H1 (cell line): ENCODE measurements at regions not wholly inside any gene's neighbourhood (a gene's known extent, or its start where the extent isn't known, plus 50 kb on each side); places are given as distances from the start of the nearest gene placed in this dataset.

Experiments
- CTCF ChIA-PET: fragments of 300-600 bp; sonication (Branson Sonifier 250); formaldehyde crosslinking; loops from one replicate; lab custom pipeline; 2021; ENCODE audit not compliant: partially characterized antibody; lab: Charles Lee
- POLR2A ChIA-PET: fragments of 300-600 bp; sonication (Branson Sonifier 250); formaldehyde crosslinking; loops from one replicate; lab custom pipeline; 2021; ENCODE audit warnings: inconsistent platforms; ENCODE audit not compliant: partially characterized antibody; lab: Charles Lee
- DNase-seq, 2 experiments: peaks; one replicate each; pipeline versions ENCODE4 v3.0.0 to v3.0.0-alpha.2; 2010 to 2022; ENCODE audit warnings: low spot score in 2 of 2, low read depth in 1 of 2, mixed read lengths in 1 of 2
- FAIRE-seq: peaks from 2 replicates; lab custom pipeline; 2011; peaks lifted over from hg19 to GRCh38; lab: Jason Lieb, UNC
- H2AFZ ChIP-seq: 2 replicates; pipeline ENCODE4 v1.8.1; 2012; ENCODE audit warnings: low read length, inconsistent platforms
- H2AK5ac ChIP-seq: 2 replicates; pipeline ENCODE4 v1.6.1; 2013; ENCODE audit warnings: low read depth, low read length
- H2BK120ac ChIP-seq: replicated peaks from 2 replicates; pipeline ENCODE3; 2013; ENCODE audit warnings: low read depth, low read length, inconsistent platforms
- H2BK12ac ChIP-seq: 2 replicates; pipeline ENCODE4 v1.6.1; 2013; ENCODE audit warnings: low read depth, low read length
- H2BK15ac ChIP-seq: 2 replicates; pipeline ENCODE4 v1.6.1; 2013; ENCODE audit warnings: low read length
- H2BK20ac ChIP-seq: 2 replicates; pipeline ENCODE4 v1.6.1; 2013; ENCODE audit warnings: low read length
- H2BK5ac ChIP-seq: 2 replicates; pipeline ENCODE4 v1.6.1; 2013; ENCODE audit warnings: low read depth, low read length
- H3K14ac ChIP-seq: 2 replicates; pipeline ENCODE4 v1.6.1; 2013; ENCODE audit warnings: inconsistent platforms; ENCODE audit not compliant: insufficient read length
- H3K18ac ChIP-seq: 2 replicates; pipeline ENCODE4 v1.6.1; 2013; ENCODE audit warnings: low read length; ENCODE audit errors: extremely low read depth
- H3K23ac ChIP-seq: 2 replicates; pipeline ENCODE4 v1.6.1; 2013; ENCODE audit warnings: inconsistent platforms; ENCODE audit not compliant: insufficient read length
- H3K23me2 ChIP-seq: 2 replicates; pipeline ENCODE4 v1.6.1; 2013; ENCODE audit warnings: low read depth, low read length
- H3K27ac ChIP-seq: 2 replicates; pipeline ENCODE4 v1.6.1; 2011; ENCODE audit warnings: low read depth, low read length, inconsistent platforms
- H3K27me3 ChIP-seq, 4 experiments: replicated peaks in 1 of 4; 1 replicate in 1 of 4; 2 replicates in 3 of 4; pipeline versions ENCODE4 v1.6.1 to v1.8.1; 2011 to 2013; ENCODE audit warnings: low read length in 3 of 4, mild to moderate bottlenecking in 3 of 4, inconsistent platforms in 2 of 4, mixed read lengths in 2 of 4, moderate library complexity in 1 of 4; ENCODE audit not compliant: control insufficient read depth in 3 of 4, insufficient read depth in 3 of 4; ENCODE audit errors: extremely low read depth in 1 of 4
- H3K36me3 ChIP-seq, 4 experiments: 2 replicates each; pipeline versions ENCODE4 v1.6.1 to v1.8.1; 2011 to 2013; ENCODE audit warnings: mild to moderate bottlenecking in 4 of 4, low read length in 3 of 4, moderate library complexity in 2 of 4, control low read depth in 1 of 4, inconsistent platforms in 1 of 4; ENCODE audit not compliant: insufficient read depth in 4 of 4, control insufficient read depth in 2 of 4
- H3K4ac ChIP-seq: replicated peaks from 2 replicates; pipeline ENCODE3; 2013; ENCODE audit warnings: low read length, low read depth, mixed read lengths, inconsistent platforms; ENCODE audit not compliant: insufficient read length
- H3K4me1 ChIP-seq, 4 experiments: replicated peaks in 1 of 4; 1 replicate in 1 of 4; 2 replicates in 3 of 4; pipeline versions ENCODE4 v1.6.1 to v1.8.1; 2011 to 2013; ENCODE audit warnings: low read length in 3 of 4, inconsistent platforms in 2 of 4, mixed read lengths in 1 of 4; ENCODE audit not compliant: insufficient read depth in 4 of 4, control insufficient read depth in 3 of 4
- H3K4me2 ChIP-seq, 2 experiments: 2 replicates each; pipeline versions ENCODE4 v1.6.1 to v1.8.1; 2011 to 2013; ENCODE audit warnings: low read depth in 2 of 2, low read length in 2 of 2, control low read depth in 1 of 2, inconsistent platforms in 1 of 2, mild to moderate bottlenecking in 1 of 2; ENCODE audit not compliant: insufficient read depth in 1 of 2
- H3K4me3 ChIP-seq, 4 experiments: fragments of 200-600, 300-600 bp in 1 of 4; sonication (generic), shearing (Covaris generic), sonication (Bioruptor Twin) in 1 of 4; 2 replicates each; pipeline versions ENCODE4 v1.5.1 to v1.8.1; 2011 to 2016; ENCODE audit warnings: low read length in 4 of 4, low read depth in 3 of 4, control low read depth in 2 of 4, inconsistent platforms in 2 of 4, mild to moderate bottlenecking in 2 of 4, mixed read lengths in 1 of 4, moderate library complexity in 1 of 4; ENCODE audit not compliant: insufficient read depth in 2 of 4; ENCODE audit errors: extremely low read depth in 1 of 4
- H3K56ac ChIP-seq: replicated peaks from 2 replicates; pipeline ENCODE3; 2013; ENCODE audit warnings: low read depth, mild to moderate bottlenecking, mixed read lengths, low read length, inconsistent platforms; ENCODE audit not compliant: insufficient read length
- H3K79me1 ChIP-seq: 2 replicates; pipeline ENCODE4 v1.6.1; 2013; ENCODE audit warnings: low read depth, low read length, control low read depth
- H3K79me2 ChIP-seq, 2 experiments: 2 replicates each; pipeline versions ENCODE4 v1.6.1 to v1.8.1; 2012 to 2013; ENCODE audit warnings: low read length in 2 of 2, mild to moderate bottlenecking in 2 of 2, inconsistent platforms in 1 of 2; ENCODE audit not compliant: insufficient read depth in 2 of 2, control insufficient read depth in 1 of 2
- H3K9ac ChIP-seq, 4 experiments: replicated peaks in 1 of 4; 1 replicate in 1 of 4; 2 replicates in 3 of 4; pipeline versions ENCODE4 v1.6.1 to v1.8.1; 2011 to 2013; ENCODE audit warnings: low read depth in 3 of 4, low read length in 3 of 4, control low read depth in 2 of 4, mild to moderate bottlenecking in 2 of 4, moderate library complexity in 2 of 4, inconsistent platforms in 1 of 4; ENCODE audit errors: extremely low read depth in 1 of 4
- H3K9me3 ChIP-seq, 2 experiments: 2 replicates each; pipeline versions ENCODE4 v1.6.1 to v1.8.1; 2012 to 2013; ENCODE audit warnings: mild to moderate bottlenecking in 2 of 2, moderate library complexity in 2 of 2, control low read depth in 1 of 2, inconsistent platforms in 1 of 2, low read depth in 1 of 2, low read length in 1 of 2, mixed read lengths in 1 of 2; ENCODE audit not compliant: insufficient read depth in 2 of 2
- H4K20me1 ChIP-seq, 2 experiments: replicated peaks in 1 of 2; 2 replicates each; pipeline versions ENCODE3 to v1.8.1; 2011 to 2013; ENCODE audit warnings: inconsistent platforms in 2 of 2, low read length in 2 of 2, mild to moderate bottlenecking in 1 of 2; ENCODE audit not compliant: insufficient read depth in 2 of 2, control insufficient read depth in 1 of 2
- H4K5ac ChIP-seq: 2 replicates; pipeline ENCODE4 v1.6.1; 2013; ENCODE audit warnings: low read length, low read depth, mixed read lengths, inconsistent platforms; ENCODE audit not compliant: insufficient read length
- H4K8ac ChIP-seq: 2 replicates; pipeline ENCODE4 v1.8.0; 2013; ENCODE audit warnings: mild to moderate bottlenecking, moderate library complexity, low read length, inconsistent platforms; ENCODE audit not compliant: insufficient read depth; ENCODE audit errors: extremely low read depth
- H4K91ac ChIP-seq: replicated peaks from 2 replicates; pipeline ENCODE3; 2013; ENCODE audit warnings: low read length, mixed read lengths, inconsistent platforms; ENCODE audit not compliant: insufficient read length
- CBX5 ChIP-seq: fragments of 300-800, 300-1000 bp; sonication (generic); IDR thresholded peaks from 2 replicates; pipeline ENCODE4 v1.7.1; 2016; ENCODE audit warnings: antibody characterized with exemption, low read length, low read depth
- MAFK ChIP-seq: IDR thresholded peaks from 2 replicates; pipeline ENCODE4 v1.6.1; 2012; ENCODE audit warnings: low read depth, mild to moderate bottlenecking, improper control_type of control experiment, low read length
- RBBP5 ChIP-seq: IDR thresholded peaks from 2 replicates; pipeline ENCODE4 v1.7.1; 2012; ENCODE audit warnings: low read depth, mild to moderate bottlenecking, inconsistent platforms, low read length, moderate library complexity, borderline replicate concordance
- RNF2 ChIP-seq: fragments of 200-900, 300-1000 bp; sonication (generic); IDR thresholded peaks from 2 replicates; pipeline ENCODE4 v1.7.1; 2016; ENCODE audit warnings: borderline replicate concordance, low read depth, mild to moderate bottlenecking, antibody characterized with exemption, low read length; ENCODE audit not compliant: poor library complexity, severe bottlenecking; ENCODE audit errors: missing control alignments
- WGBS, 2 experiments: shearing (Covaris generic) in 1 of 2; methylation state at CpG; one replicate each; pipeline versions ENCODE4 v1.1.6 to v1.1.7; 2013 to 2015; ENCODE audit warnings: low lambda C conversion rate in 2 of 2, mixed read lengths in 2 of 2, inconsistent platforms in 1 of 2, low coverage in 1 of 2, missing lambda C conversion rate in 1 of 2; ENCODE audit not compliant: insufficient replicate concordance in 2 of 2, insufficient coverage in 1 of 2, insufficient read length in 1 of 2; ENCODE audit errors: extremely low coverage in 1 of 2, missing lambda C conversion rate in 1 of 2; 5-methylcytosine and 5-hydroxymethylcytosine counted together

DNA sequence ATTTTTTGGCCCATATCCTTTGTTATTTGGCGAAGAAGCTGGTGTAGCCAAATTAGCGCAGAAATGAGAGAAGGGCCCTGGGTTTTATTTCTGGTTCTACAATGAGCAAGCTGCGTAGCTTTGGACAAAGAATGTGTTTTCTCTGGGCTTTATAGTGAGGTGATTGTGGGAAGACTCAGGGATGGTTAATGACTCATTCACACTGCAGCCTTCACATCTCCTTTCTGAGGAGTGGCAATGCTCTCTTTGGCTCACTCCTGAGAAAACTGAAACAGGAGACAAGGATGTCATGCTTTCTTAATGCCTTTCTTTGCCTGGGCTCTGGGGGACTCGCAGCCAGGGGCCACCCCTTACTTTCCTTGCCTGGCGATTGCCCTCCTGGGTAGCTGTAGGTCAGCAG is 271.0 kb upstream of the PODXL start:
- ChIA-PET POLR2A (no interaction called here), CTCF (interaction anchor here (0.6 to 3.4 kb wide), 8 partner anchors 9 to 581 kb away, joined by 3 to 18 read pairs (median 4); no protein-coding TSS in a partner anchor)
- Histone ChIP-seq H3K9ac (no peak overlapping the region), H3K23me2 (no peaks in the 10 kb centered on the region), H3K79me2 (no peaks in the 10 kb centered on the region), H3K27me3 (no peaks in the 10 kb centered on the region), H4K5ac (no peak overlapping the region), H2BK120ac (no peak overlapping the region), H3K27ac (no peak overlapping the region), H2BK12ac (0 out of 2 replicates have a peak overlapping the region, but pooled peaks have one; percentile 9), H3K4ac (no peak overlapping the region), H3K14ac (no peak overlapping the region), H3K56ac (no peak overlapping the region), H3K23ac (no peak overlapping the region), H2AK5ac (no peak overlapping the region), H3K9me3 (no peaks in the 10 kb centered on the region), H3K36me3 (no peaks in the 10 kb centered on the region), H3K4me3 (no peak overlapping the region), H2BK20ac (no peak overlapping the region), H2BK5ac (no peak overlapping the region; the same call in 1 of the 2 replicates), H4K20me1 (no peaks in the 10 kb centered on the region), H4K8ac (no peak overlapping the region), H3K79me1 (no peaks in the 10 kb centered on the region), H3K4me2 (no peak overlapping the region), H4K91ac (no peak overlapping the region), H3K4me1 (peaks cover 4 to 10% (median 6%) of the 10 kb centered on the region in 4 experiments), H3K18ac (no peak overlapping the region; the same call in 1 of the 2 replicates), H2AFZ (no peak overlapping the region), H2BK15ac (no peak overlapping the region)
- FAIRE-seq, result no peak
- no peak for DNase-seq
- WGBS, 2 experiments, result 92% methylated on average over 5 of the region's 5 CpGs; no CpG with 5 or more reads in 1 of the 2 experiments
- TF ChIP-seq CBX5 (no peak), RBBP5 (no peak), MAFK (no peak), RNF2 (no peak)
